NCI-H2107 treated with DMSO at 0.1 percent for 48 hours (cell line): ENCODE measurements at regions not wholly inside any gene's neighbourhood (a gene's known extent, or its start where the extent isn't known, plus 50 kb on each side); places are given as distances from the start of the nearest gene placed in this dataset.

Source experiments
- DNase-seq: peaks from one replicate; lab custom pipeline; 2025; ENCODE audit not compliant: unreplicated experiment; lab: John Stamatoyannopoulos, UW

GRCh38 chr11:130636722-130637464 lies 188.4 kb downstream of the ADAMTS15 start:
- no peak for DNase-seq

GRCh38 chr11:130637566-130637965 lies 189.1 kb downstream of the ADAMTS15 start:
- DNase-seq, result no peak

- no peak for DNase-seq
Observed at GRCh38 chr11:130638033-130638432, 189.6 kb downstream of the ADAMTS15 start.

- DNase-seq, result no peak
Observed at GRCh38 chr11:130638624-130639023, 190.2 kb downstream of the ADAMTS15 start.

- no peak for DNase-seq
Observed at GRCh38 chr11:130639369-130639768, 190.9 kb downstream of the ADAMTS15 start.

- no peak for DNase-seq
Observed at GRCh38 chr11:130640526-130640925, 192.1 kb downstream of the ADAMTS15 start.

- no peak for DNase-seq
Observed at GRCh38 chr11:130641876-130642275, 193.4 kb downstream of the ADAMTS15 start.

GRCh38 chr11:130642994-130643393 lies 194.5 kb downstream of the ADAMTS15 start:
- no peak for DNase-seq

- DNase-seq, result no peak
Observed at GRCh38 chr11:130644187-130644586, 195.7 kb downstream of the ADAMTS15 start.

- DNase-seq, result no peak
Observed at GRCh38 chr11:130645164-130645842, 196.9 kb downstream of the ADAMTS15 start.

- DNase-seq, result no peak
Observed at GRCh38 chr11:130645843-130646197, 197.4 kb downstream of the ADAMTS15 start.

GRCh38 chr11:130646881-130647280 lies 198.4 kb downstream of the ADAMTS15 start:
- no peak for DNase-seq

GRCh38 chr11:130647371-130647770 lies 198.9 kb downstream of the ADAMTS15 start:
- no peak for DNase-seq

- DNase-seq, result no peak
Observed at GRCh38 chr11:130649801-130650200, 201.4 kb downstream of the ADAMTS15 start.

- no peak for DNase-seq
Observed at GRCh38 chr11:130650456-130651030, 202.1 kb downstream of the ADAMTS15 start.

GRCh38 chr11:130651066-130651855 lies 202.8 kb downstream of the ADAMTS15 start:
- no peak for DNase-seq

- no peak for DNase-seq
Observed at GRCh38 chr11:130652671-130653335, 204.4 kb downstream of the ADAMTS15 start.

GRCh38 chr11:130653838-130654636 lies 205.6 kb downstream of the ADAMTS15 start:
- DNase-seq, result no peak

- no peak for DNase-seq
Observed at GRCh38 chr11:130655300-130655699, 206.9 kb downstream of the ADAMTS15 start.

GRCh38 chr11:130666781-130667251 lies 218.4 kb downstream of the ADAMTS15 start:
- DNase-seq, result no peak
